ENCODE measurements at regions not wholly inside any gene's neighbourhood (a gene's known extent, or its start where the extent isn't known, plus 50 kb on each side); places are given as distances from the start of the nearest gene placed in this dataset.

GRCh38 chr6:166687070-166687878, 60.2 kb upstream of the RPS6KA2 start:
- CTCF ChIA-PET: no interaction called here

GRCh38 chr6:166686317-166686716, 59.3 kb upstream of the RPS6KA2 start:
- no peak for TF ChIP-seq CTCF (conservative IDR thresholded peaks at IDR 0.05; ENCODE audit: low read depth)
- ChIA-PET CTCF (no interaction called here), POLR2A (ENCODE audit: low non-redundant PET) (no interaction called here)
- no peak overlapping the region for H3K27ac ChIP-seq
- DNase-seq (ENCODE audit: low spot score): no peak

More at GRCh38 chr6:166687070-166687878, 60.2 kb upstream of the RPS6KA2 start:
- POLR2A ChIA-PET (ENCODE audit: low non-redundant PET): no interaction called here
- no peak overlapping the region for H3K27ac ChIP-seq
- TF ChIP-seq CTCF (conservative IDR thresholded peaks at IDR 0.05; ENCODE audit: low read depth): no peak
- DNase-seq (ENCODE audit: low spot score): no peak

DNA sequence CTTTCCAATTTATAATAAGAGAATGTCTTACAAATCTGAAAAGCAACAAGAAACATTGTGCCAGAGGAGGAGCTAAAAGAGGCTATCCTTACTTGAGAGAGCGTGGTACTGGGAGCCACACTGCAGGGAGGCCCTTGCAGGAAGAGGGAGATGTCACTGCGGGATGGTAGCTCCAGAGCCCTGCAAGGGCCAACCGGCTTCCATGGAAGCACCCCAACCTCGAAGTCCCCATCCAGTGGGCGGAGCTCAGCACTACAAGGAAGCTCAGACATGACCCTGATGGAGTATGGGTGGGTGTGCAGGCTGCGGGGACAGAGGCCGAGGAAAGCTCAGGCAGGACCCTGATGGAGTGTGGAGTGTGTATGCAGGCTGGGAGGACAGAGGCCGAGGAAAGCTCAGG, 57.8 kb upstream of the RPS6KA2 start:
- no peak overlapping the region for H3K27ac ChIP-seq
- DNase-seq (ENCODE audit: low spot score): no peak
- ChIA-PET CTCF (no interaction called here), POLR2A (ENCODE audit: low non-redundant PET) (no interaction called here)
- TF ChIP-seq CTCF (conservative IDR thresholded peaks at IDR 0.05; ENCODE audit: low read depth): no peak

DNA sequence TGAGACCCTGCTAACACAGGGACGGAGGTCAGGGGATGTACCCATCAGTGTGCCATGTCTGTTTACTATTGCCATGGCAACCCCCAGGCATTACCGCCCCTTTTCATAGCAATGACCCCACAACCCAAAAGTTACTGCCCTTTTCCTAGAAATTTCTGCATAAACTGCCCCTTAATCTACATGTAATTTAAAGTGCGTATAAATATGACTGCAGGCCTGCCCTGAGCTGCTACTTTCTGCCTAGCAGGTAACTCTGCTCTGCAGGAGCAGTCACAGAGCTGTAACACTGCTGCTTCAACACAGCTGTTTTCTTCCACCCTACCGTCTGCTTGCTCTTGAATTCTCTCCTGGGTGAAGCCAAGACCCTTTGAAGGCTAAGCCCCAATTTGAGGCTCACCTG, 57.1 kb upstream of the RPS6KA2 start:
- ChIA-PET POLR2A (ENCODE audit: low non-redundant PET) (no interaction called here), CTCF (no interaction called here)
- no peak for DNase-seq (ENCODE audit: low spot score)
- TF ChIP-seq CTCF (conservative IDR thresholded peaks at IDR 0.05; ENCODE audit: low read depth): no peak
- no peak overlapping the region for H3K27ac ChIP-seq

DNA sequence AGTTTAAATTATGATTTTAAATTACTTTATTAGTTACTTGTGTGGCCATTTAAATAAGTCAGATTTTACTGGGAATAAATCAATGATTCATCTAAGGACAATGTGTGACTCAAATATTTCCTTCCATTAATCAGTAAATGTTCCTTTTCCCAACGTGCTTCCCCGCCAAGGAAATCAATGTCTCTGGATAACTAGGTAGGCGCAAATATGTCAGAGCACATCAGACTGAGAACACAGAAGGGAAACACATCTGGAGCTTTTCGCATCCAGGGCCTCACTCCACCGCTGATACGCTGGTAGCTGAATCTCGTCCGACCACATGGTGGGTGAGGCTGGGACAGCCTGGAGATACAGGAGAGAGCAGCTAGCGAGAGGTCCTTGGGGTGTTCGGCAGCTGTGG, 56.4 kb upstream of the RPS6KA2 start:
- DNase-seq (ENCODE audit: low spot score): peak; percentile 47
- H3K27ac ChIP-seq: no peak overlapping the region
- ChIA-PET POLR2A (ENCODE audit: low non-redundant PET) (no interaction called here), CTCF (no interaction called here)
- TF ChIP-seq CTCF (conservative IDR thresholded peaks at IDR 0.05; ENCODE audit: low read depth): no peak

- no peak for TF ChIP-seq CTCF (conservative IDR thresholded peaks at IDR 0.05; ENCODE audit: low read depth)
- POLR2A ChIA-PET (ENCODE audit: low non-redundant PET): no interaction called here
- H3K27ac ChIP-seq: no peak overlapping the region
- CTCF ChIA-PET: no interaction called here
- DNase-seq (ENCODE audit: low spot score): no peak
Observed at GRCh38 chr6:166679566-166679965, 52.5 kb upstream of the RPS6KA2 start.
